Right renal cortex interstitium (tissue), 3 donors: ENCODE measurements at regions not wholly inside any gene's neighbourhood (a gene's known extent, or its start where the extent isn't known, plus 50 kb on each side); places are given as distances from the start of the nearest gene placed in this dataset.
"Not testable (repeated sequence)": the region's sequence is repeated elsewhere in the genome, so short reads cannot be mapped to it uniquely, and the experiment has no call there.

Experiments
- DNase-seq, 3 donors: peaks; one replicate each; pipeline ENCODE4 v3.0.0-alpha.2; 2013; ENCODE audit warnings: low read depth in 3 of 3, low spot score in 2 of 3

- no peak for DNase-seq
Observed at GRCh38 chr2:125185691-125186270, 1160.7 kb downstream of the CNTNAP5 start.

GRCh38 chr2:125207431-125207830 is 1182.3 kb downstream of the CNTNAP5 start:
- no peak for DNase-seq

GRCh38 chr2:125216321-125216720 is 1191.2 kb downstream of the CNTNAP5 start:
- no peak for DNase-seq

- DNase-seq = no peak
Observed at GRCh38 chr2:125224188-125224587, 1199.1 kb downstream of the CNTNAP5 start.

GRCh38 chr2:125224830-125225229 is 1199.7 kb downstream of the CNTNAP5 start:
- DNase-seq = no peak

GRCh38 chr2:125227843-125228392 is 1202.8 kb downstream of the CNTNAP5 start:
- DNase-seq = no peak

GRCh38 chr2:125240870-125241269 is 1215.8 kb downstream of the CNTNAP5 start:
- no peak for DNase-seq

GRCh38 chr2:125243074-125243473 is 1218.0 kb downstream of the CNTNAP5 start:
- no peak for DNase-seq

GRCh38 chr2:125254010-125254409 is 1228.9 kb downstream of the CNTNAP5 start:
- DNase-seq = no peak

GRCh38 chr2:125259451-125259850 is 1234.4 kb downstream of the CNTNAP5 start:
- no peak for DNase-seq

GRCh38 chr2:125260366-125260930 is 1235.4 kb downstream of the CNTNAP5 start:
- not testable (repeated sequence) for DNase-seq

GRCh38 chr2:125264453-125264852 is 1239.4 kb downstream of the CNTNAP5 start:
- no peak for DNase-seq

GRCh38 chr2:125267683-125268082 is 1242.6 kb downstream of the CNTNAP5 start:
- no peak for DNase-seq

- no peak for DNase-seq
Observed at GRCh38 chr2:125272651-125273050, 1247.6 kb downstream of the CNTNAP5 start.

- no peak for DNase-seq
Observed at GRCh38 chr2:125274718-125275117, 1249.6 kb downstream of the CNTNAP5 start.

- DNase-seq = no peak
Observed at GRCh38 chr2:125280265-125280664, 1255.2 kb downstream of the CNTNAP5 start.

GRCh38 chr2:125281242-125281641 is 1256.2 kb downstream of the CNTNAP5 start:
- DNase-seq = no peak

- DNase-seq = no peak
Observed at GRCh38 chr2:125296742-125297141, 1271.7 kb downstream of the CNTNAP5 start.

- no peak for DNase-seq
Observed at GRCh38 chr2:125310657-125311364, 1285.7 kb downstream of the CNTNAP5 start.

GRCh38 chr2:125312342-125312741 is 1287.3 kb downstream of the CNTNAP5 start:
- no peak for DNase-seq

- no peak for DNase-seq
Observed at GRCh38 chr2:125313806-125314205, 1288.7 kb downstream of the CNTNAP5 start.

GRCh38 chr2:125318740-125319139 is 1293.7 kb downstream of the CNTNAP5 start:
- no peak for DNase-seq
